KOPT-K1 (cell line): ENCODE measurements at regions not wholly inside any gene's neighbourhood (a gene's known extent, or its start where the extent isn't known, plus 50 kb on each side); places are given as distances from the start of the nearest gene placed in this dataset.

Source experiments
- H3K27ac ChIP-seq: fragments of 200-600 bp; sonication (generic); 2 replicates; pipeline ENCODE4 v1.5.1; 2016; ENCODE audit warnings: antibody characterized with exemption, mild to moderate bottlenecking, low read depth, low read length; ENCODE audit not compliant: poor library complexity, severe bottlenecking
- H3K36me3 ChIP-seq: fragments of 200-600 bp; sonication (generic); 2 replicates; pipeline ENCODE4 v1.5.1; 2017; ENCODE audit warnings: antibody characterized with exemption, mild to moderate bottlenecking, low read length, moderate library complexity; ENCODE audit not compliant: insufficient read depth
- H3K9me3 ChIP-seq: fragments of 200-600 bp; sonication (generic); 2 replicates; pipeline ENCODE4 v1.5.1; 2017; ENCODE audit warnings: antibody characterized with exemption, low read length, mild to moderate bottlenecking; ENCODE audit not compliant: insufficient read depth, poor library complexity, severe bottlenecking

GRCh38 chr2:171608168-171608567 lies 79.1 kb upstream of the DYNC1I2 start:
- Histone ChIP-seq H3K9me3 (no peaks in the 10 kb centered on the region), H3K27ac (no peak overlapping the region), H3K36me3 (no peaks in the 10 kb centered on the region)

GRCh38 chr2:171610824-171611223 lies 76.4 kb upstream of the DYNC1I2 start:
- H3K9me3 ChIP-seq, result peaks cover 6% of the 10 kb centered on the region
- H3K27ac ChIP-seq, result no peak overlapping the region
- no peaks in the 10 kb centered on the region for H3K36me3 ChIP-seq

GRCh38 chr2:171615069-171615468 lies 72.2 kb upstream of the DYNC1I2 start:
- Histone ChIP-seq H3K36me3 (no peaks in the 10 kb centered on the region), H3K27ac (no peak overlapping the region), H3K9me3 (peaks cover 6% of the 10 kb centered on the region)

- H3K9me3 ChIP-seq, result peaks cover 6% of the 10 kb centered on the region
- H3K36me3 ChIP-seq, result no peaks in the 10 kb centered on the region
- H3K27ac ChIP-seq, result no peak overlapping the region
These were observed 69.3 kb upstream of the DYNC1I2 start for GRCh38 chr2:171617981-171618380.

GRCh38 chr2:171625006-171625405 lies 62.3 kb upstream of the DYNC1I2 start:
- no peak overlapping the region for H3K27ac ChIP-seq
- H3K9me3 ChIP-seq, result peaks cover 34% of the 10 kb centered on the region
- H3K36me3 ChIP-seq, result no peaks in the 10 kb centered on the region

GRCh38 chr2:171626949-171627348 lies 60.3 kb upstream of the DYNC1I2 start:
- Histone ChIP-seq H3K36me3 (no peaks in the 10 kb centered on the region), H3K27ac (no peak overlapping the region), H3K9me3 (peaks cover 53% of the 10 kb centered on the region)

GRCh38 chr2:171627412-171627811 lies 59.9 kb upstream of the DYNC1I2 start:
- Histone ChIP-seq H3K36me3 (no peaks in the 10 kb centered on the region), H3K27ac (no peak overlapping the region), H3K9me3 (peaks cover 58% of the 10 kb centered on the region)

GRCh38 chr2:171629113-171629512 lies 58.2 kb upstream of the DYNC1I2 start:
- Histone ChIP-seq H3K27ac (no peak overlapping the region), H3K36me3 (no peaks in the 10 kb centered on the region), H3K9me3 (peaks cover 62% of the 10 kb centered on the region)

GRCh38 chr2:171630089-171630770 lies 57.0 kb upstream of the DYNC1I2 start:
- Histone ChIP-seq H3K9me3 (peaks cover 58% of the 10 kb centered on the region), H3K27ac (no peak overlapping the region), H3K36me3 (no peaks in the 10 kb centered on the region)

GRCh38 chr2:171630812-171631626 lies 56.2 kb upstream of the DYNC1I2 start:
- no peak overlapping the region for H3K27ac ChIP-seq
- H3K36me3 ChIP-seq, result no peaks in the 10 kb centered on the region
- H3K9me3 ChIP-seq, result peaks cover 52% of the 10 kb centered on the region
